Suppressor macrophage treated with lipopolysaccharide for 4 hours (primary cell): ENCODE measurements at regions not wholly inside any gene's neighbourhood (a gene's known extent, or its start where the extent isn't known, plus 50 kb on each side); places are given as distances from the start of the nearest gene placed in this dataset.

Source experiments
- DNase-seq: peaks from one replicate; pipeline ENCODE4 v3.0.0-alpha.2; 2020

DNA sequence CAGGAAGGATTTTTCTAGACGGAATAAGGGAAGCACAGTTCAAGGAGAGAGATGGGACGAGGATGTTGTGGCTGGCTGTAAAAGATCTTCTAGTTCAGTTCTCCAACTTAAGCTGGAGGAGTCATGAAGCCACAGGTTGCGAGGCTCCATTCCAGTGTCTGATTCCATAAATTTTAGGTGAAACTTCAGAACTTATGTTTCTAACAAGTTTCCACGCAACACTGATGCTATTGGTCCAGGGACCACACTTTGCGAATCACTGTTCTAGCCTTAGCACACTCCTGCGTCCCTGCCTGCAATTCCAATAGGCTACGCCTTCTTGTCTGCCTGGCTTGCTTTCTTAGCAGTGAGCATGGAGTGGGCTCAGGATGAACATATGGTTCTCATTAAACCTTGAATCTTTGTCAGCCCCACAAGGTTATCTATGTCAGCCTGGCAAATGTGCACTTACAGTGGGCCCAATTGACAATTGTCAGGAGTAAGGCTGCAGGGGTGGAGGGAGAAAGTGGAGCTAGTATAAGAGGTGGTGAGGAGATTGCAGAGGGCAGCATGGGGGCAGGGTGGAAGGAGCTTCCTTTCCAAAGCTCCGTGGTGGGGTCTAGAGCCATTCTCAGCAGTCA lies 438.1 kb upstream of the ST6GAL2 start:
- no peak for DNase-seq

DNA sequence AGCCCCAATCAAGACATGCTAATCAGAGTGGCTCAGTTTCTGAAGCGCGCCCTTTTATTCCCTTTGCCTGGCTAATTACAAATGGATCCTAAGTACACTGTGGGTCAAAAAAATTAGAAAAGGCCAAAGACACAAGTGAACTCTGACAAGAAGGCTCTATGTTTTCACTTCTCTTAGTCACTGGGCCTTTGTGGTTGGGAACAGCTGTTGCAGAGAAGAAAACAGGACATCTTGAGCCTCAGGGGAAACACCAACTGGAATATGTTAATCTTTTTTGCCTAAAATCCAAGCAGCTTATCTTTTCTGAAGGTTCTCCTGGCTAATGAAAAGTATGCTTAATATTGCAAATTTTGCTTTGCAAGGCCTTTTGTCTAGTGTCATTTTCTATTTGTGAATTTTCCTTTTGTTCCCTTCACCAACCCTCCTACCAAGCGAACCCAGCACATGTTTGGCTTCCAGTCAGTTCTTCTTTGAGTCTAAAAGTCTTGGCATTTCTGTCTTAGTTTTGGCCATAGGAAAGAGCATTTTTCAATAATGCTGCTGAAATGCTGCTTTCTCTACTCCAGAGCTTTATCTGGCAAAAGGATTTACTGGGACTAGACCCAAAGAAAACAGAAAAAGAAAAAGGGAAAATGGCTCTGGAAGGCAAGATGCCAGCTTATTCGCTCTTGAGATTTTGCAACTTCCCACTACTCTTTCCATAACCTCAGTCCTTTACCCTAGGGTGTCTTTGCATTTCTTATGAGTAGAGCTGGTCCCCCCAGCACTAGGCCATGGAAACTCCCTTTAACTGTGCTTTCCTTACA lies 440.2 kb upstream of the ST6GAL2 start:
- no peak for DNase-seq

DNA sequence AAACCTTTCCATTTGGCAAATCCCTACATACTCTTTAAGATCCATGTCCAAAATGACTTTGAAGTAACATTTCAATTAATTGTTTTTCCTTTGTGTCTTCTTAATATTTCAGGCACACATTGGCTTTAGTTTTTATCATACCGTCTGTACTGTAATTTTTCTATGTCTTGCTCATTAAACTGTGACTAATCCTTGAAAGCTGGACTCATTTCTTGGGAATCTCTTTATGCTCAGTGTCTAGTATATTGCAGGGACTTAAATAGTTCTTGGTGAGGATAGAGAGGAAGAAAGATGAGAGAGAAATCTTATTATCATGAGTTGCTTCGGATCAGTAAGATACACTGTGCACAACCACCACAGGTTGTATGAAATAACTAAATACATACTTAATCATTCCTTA lies 448.3 kb upstream of the ST6GAL2 start:
- DNase-seq, result no peak

DNA sequence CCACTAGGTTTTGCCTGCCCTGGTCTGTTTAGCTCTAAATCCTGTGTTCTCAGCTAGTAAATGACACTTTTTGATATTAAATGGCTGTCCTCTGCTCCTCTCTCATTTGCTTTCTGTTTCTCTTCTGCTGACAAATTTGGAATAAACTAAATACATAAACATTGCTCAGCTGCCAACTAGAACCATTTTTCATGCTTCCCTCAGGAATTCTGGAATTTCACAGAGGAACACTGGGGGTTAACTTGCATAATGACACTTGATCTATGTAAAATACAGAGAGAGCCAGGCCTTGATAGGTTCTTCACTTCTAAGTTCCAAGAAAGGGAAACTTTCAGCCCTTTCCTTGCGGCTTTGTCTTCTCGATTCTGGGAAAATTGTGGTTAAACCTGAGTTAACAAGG lies 450.6 kb upstream of the ST6GAL2 start:
- DNase-seq, result no peak

DNA sequence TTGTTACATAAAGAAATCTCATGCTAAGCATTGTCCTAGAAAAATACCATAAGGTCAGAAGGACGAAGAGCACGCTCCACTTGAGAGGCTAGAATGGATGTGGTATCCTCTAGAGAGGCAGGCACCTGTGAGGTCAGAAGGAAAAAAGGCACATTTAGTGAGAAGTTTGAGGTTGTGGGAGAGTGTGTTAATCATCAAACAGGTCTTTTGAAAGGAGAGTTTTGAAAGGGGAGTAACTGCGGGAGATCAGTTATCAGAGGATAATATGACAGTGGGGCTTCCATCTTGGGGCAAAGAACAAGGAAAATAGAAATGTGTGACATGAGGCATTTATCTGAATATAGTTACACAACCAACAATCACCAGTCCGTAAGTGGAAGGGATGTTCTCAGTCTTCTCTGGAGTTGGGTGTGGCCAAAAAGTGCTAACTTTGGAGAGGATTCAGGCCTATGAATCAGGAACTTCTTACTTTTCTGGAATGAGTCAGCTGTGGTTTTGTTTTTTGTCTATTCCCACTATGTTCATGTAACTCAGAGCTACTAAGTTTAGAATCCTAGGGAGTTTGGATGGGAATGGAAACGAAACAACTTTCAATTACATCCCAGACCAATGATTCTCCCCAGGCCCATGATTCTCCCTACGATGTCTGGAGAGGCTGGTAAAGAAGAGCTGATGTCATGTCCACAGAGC lies 451.4 kb upstream of the ST6GAL2 start:
- DNase-seq, result no peak

DNA sequence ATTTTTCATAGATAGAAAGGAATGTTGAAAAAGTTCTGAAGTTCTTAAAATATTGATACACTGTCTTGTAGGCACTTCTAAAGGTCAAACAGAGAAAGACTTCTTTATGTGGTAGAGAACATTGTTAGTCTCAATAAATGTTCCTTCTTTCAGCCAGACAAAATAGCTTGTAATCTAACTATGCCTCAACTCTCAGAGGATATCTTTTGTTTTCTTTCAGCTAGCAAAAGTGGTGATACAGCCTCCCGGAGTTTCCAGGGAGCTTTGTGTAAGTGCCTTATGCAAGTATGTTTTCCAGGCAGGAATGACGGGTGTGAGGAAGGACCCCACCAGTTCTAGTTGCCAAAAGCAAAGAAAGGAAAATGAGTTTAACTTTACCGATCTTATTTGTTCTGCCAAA lies 452.1 kb upstream of the ST6GAL2 start:
- DNase-seq, result no peak

DNA sequence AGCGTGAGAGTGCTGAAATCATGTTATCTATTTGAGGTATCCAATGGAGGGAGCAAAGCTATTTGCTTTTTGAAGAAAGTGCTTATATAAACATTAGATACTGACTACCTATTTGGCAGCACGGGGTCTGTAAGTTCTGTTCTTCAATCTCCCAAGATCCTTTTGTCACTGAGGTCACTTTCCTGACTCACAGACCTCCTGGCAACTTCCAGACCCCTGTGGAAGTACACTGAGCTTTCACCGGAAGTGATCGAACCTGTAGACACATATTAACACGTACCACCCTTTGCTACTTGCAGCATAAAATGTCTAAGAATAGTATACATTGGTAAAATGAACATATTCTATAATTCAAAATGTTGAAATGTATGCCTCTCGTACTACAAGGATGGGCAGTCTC lies 452.6 kb upstream of the ST6GAL2 start:
- no peak for DNase-seq

DNA sequence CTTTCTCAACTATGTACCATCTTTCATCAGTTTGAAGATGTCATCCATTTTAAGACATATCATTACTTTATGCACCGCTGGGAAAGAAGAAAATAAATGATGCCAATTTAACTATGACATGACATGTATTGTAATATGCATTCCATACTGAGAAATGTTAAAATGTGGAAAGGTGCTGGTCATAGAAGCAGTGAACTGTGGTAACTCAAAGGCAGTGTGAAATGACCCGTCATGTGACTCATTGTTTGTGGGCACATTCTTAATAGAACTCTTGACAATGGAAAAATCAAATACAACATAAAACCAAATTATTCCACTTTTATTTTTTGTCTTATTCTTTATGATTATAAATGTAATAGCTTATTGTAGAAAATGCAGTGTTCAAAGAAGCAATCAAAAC lies 455.0 kb upstream of the ST6GAL2 start:
- no peak for DNase-seq

DNA sequence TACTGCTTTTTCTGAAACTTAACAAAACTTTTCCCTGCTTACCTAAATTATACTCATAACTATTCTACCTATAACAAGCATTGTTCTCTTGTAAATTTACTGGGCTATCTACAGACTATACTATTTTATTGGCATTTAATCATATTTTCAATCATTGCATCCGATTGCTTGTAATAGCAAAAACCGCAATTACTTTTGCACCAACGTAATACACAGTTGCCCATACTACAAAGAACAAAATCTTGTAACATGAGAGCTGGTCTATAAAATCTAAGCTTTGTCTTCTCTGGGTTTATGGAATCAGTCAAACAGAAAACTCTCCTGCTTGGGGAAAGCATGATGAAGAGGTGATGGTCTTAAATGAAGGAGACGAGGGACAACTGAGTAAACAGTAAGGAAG lies 463.4 kb upstream of the ST6GAL2 start:
- no peak for DNase-seq

DNA sequence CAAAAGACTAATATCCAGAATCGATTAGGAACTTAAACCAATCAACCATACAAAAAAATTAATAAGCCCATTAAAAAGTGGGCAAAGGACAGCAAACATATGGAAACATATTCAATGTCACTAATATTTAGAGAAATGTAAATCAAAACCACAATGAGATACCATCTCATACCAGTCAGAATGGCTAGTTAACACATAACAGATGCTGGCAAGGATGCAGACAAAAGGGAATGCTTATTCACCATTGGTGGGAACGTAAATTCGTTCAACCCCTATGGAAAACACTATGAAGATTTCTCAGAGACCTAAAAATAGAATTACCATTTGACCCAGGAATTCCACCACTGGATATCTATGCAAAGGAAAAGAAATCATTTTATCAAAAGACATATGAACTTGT lies 468.2 kb upstream of the ST6GAL2 start:
- no peak for DNase-seq

DNA sequence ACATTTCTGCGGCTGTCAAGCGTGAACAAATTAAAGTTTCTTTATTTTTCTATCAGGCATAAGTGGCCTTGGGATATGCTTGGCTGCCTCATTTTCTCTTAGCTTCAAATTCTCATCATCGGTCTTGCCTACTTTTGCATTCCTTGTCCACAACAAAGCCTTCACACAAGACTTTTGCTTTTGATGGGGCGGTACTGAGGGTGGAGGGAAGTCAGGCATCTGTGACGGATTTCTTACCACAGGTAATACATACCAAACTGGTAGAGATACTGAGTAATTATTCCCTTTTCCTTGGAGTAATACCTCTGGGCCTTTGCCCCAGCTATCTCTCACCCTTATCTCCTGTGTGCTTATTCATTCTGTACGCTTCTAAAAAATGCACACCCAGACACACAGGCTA lies 468.3 kb upstream of the RGPD4 start:
- no peak for DNase-seq

DNA sequence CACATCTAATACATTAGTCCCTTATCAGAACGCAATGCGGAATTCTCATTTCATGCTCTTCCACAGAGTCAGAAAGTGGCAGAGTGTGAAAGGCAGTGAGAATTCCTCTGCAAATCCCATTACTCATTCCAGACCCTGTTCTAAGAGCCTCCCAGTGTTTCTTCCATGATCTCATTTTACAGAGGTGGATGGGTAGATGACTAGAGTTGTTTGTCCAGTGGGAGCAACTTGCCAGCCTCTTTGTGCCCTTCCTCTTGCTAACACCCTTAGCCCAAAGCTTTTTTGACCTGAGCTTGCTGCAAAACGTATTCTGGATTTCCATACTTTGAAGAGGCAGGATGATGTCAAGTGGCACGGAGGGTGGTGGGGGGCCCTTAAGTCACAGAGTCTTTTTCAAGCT lies 467.7 kb upstream of the RGPD4 start:
- DNase-seq, result no peak

DNA sequence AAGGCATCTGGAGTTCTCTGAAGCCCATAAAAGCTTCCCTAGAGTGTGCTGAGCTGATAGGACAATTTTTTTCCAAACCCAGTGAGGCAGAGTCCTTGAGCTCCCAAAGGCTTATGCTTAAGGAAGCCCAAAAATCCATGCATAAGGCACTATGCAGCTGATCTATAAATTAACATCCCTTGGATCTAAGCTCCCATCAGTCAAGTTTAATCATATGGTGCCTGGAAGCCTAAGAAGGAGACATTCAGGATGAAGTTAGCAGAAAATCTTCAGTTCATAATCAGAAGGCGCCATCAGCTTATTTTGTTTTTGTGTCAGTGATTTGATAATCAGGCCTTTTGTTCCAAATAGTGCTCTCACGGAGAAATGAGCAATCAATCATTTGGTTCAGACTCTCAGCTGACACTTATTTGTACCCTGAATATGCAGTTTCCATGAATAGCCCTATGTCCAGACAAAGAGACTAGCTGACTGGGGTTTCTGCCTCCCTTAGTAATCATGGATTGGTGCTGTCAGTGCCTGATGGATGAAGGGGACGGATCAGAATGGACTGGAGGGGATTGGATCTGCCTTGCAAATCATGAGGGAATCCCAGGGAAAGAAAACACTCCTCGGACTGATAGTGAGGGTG lies 464.8 kb upstream of the RGPD4 start:
- DNase-seq, result no peak

DNA sequence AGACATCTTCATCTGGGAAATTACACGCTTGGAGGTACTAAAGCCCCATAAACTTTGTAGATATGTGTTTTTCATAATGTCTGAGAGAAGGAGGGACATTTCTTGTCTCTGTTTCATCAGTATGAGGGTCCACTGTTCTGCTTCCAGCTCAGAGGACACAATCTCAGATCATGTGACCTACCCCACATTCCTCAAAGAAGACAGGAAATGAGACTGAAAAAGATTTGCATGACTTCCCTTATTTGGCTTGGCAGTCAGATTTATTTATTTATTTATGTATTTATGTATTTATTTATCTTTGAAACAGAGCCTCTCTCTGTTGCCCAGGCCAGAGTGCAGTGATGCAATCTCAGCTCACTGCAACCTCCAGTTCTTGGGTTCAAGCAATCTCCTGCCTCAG lies 463.7 kb upstream of the RGPD4 start:
- DNase-seq, result no peak

DNA sequence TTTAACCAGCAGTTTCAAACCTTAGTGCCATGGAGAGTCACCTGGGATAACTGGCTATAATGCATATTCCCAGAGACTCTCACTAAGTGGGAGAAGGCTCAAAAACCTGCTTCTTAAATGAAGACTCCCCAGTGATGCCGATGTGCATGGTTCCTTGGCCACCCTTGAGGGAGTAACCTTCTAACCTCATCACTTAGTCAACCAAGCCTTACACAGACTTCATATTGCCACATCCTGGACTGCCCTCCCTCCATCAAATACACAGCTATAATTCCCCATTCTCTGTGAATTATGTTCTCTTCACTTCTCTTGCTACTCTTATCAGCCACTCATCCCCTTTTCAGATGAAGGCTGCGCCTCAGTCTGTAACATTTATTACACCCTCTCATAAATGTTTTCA lies 462.9 kb upstream of the RGPD4 start:
- no peak for DNase-seq

DNA sequence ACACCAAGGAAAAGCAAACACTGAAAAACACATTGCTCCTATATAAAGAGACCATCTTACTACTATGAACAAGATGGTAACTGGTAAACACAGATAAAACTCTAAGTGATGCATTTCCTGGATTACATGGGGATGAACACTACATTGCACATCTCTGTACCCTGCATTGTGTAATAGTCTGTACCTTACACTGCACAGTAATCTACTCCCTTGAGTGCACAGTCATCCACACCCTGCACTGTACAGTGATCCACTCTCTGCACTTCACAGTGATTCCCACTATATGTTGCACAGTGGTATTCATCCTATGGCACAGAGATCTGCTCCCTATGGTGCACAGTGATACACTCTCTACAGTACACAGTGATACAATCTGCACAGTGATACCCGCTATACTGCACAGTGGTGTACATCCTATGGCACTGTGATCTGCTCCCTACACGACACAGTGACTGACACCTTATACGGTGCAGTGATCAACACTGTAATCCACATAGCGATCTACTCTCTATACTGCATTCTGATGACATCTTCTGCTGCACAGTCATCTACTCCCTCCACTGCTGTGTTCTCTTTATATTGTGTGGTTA lies 462.2 kb upstream of the RGPD4 start:
- no peak for DNase-seq

DNA sequence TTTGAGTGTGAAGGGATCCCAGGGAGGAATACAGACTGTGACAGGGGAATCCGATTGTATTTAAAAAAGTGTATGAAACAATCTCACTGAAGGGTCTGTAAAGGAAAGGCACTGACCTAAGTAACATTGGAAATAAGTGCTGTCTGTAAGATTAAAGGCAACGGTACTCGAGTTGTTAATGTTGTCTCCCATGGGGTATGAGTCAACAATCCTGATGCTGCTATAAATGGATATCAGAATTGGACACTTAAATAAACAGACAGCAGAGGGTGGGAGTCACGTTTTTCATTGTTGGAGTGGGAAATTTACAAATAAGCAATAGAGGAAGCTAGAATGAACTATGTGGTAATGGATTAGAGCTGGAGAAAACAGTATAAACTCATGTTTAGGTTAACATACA lies 452.4 kb upstream of the RGPD4 start:
- no peak for DNase-seq

DNA sequence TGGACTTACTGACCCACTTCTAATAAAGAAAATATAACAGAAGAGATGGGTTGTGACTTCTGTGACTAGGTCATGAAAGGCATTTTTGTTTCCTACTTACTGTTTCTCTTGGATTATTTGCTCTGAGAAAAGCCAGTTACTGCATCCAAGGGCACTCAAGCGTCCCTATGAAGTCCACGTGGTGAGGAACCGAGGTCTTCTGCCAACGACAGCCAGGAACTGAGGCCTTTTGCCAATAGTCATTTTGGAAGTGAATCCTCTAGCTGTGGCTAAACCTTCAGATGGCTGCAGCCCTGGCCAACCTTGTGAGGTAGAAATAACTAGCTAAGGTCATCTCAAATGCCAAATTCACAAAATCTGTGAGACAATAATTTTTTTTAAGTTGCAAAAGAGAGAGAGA lies 449.8 kb upstream of the RGPD4 start:
- DNase-seq, result no peak

DNA sequence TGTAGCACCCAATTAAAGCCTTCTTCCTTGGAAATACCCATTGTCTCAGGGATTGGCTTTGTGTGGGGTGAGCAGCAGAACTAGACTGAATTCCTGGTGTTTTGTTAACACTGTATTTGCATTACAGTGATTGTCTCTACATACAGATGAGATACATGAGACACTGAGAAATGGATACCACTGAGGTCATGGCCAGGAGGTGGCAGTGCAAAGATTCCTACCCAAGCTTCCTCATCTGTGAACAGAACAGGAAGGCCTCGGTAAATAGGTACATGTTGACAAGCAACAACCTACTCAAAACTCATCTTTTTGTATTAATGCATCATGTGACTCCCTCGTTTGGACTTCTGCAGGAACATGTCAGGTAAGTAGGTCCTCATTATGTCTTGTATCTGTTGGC lies 445.8 kb upstream of the RGPD4 start:
- no peak for DNase-seq

DNA sequence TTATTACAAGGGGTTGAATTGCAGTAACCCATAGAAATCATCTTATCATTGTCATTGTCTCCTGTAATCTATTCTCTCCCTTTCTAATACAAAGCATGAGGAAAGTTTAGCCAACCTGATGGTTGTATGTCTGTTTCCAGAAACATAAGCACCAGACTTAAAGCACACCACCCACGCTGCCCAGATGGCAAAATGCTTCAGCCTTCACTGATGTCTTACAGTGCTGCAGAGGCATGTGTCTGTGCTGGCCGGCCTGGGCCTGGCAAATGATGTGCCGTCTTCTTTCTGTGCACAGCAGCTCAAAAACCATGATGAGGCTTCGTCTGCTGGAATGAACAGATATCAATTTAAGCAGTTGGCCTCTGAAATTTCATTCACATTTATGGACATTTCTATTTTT lies 443.0 kb upstream of the RGPD4 start:
- no peak for DNase-seq

DNA sequence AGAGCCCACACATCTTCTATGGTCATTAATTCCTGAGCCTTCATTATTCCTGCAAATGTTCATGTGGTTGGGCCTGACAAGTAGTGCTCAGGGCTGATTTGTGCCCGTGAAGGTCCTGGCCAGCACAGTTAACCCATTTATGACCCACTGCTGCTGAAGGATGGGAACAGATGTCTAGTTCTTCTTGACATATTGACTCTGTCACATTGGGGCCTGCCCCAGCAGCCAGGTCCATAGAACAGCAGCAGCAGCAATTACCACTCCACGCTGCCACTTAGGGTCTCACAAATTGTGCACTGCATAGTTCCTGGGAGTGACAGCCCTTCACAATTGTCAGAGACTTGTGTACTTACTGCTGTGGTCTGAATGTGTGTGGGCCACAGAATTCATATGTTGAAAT lies 442.3 kb upstream of the RGPD4 start:
- DNase-seq, result no peak

DNA sequence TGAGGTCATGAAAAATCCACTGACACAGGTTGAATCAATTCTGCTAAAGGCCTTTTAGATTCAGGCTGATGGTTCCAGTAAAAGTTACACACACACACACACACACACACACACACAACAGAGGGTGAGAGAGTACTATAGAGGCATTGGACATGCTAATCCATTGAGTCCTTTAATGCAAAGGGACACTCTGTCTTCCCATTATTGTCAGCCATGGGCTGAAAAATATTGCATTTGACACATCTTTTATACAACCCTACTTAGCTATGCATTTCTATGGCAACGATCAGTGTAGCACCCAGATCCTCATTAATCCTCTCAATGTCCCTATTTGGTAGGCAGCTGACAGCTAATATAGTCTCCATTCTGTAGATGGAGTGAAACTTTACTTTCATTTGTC lies 440.8 kb upstream of the RGPD4 start:
- no peak for DNase-seq

DNA sequence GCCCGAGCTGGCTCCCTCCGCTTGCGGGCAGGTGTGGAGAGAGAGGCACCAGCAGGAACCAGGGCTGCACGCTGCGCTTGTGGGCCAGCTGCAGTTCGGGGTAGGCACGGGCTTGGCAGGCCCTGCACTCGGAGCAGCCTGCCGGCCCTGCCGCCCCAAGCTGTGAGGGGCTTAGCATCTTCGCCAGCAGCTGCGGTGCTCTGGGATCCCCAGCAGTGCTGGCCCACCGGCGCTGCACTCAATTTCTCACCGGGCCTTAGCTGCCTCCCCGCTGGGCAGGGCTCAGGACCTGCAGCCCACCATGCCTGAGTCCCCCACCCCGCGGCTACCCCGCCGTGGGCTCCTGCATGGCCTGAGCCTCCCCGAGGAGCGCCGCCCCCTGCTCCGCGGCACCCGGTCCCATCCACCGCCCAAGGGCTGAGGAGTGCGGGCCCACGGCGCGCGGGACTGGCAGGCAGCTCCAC lies 434.4 kb upstream of the RGPD4 start:
- DNase-seq, result no peak
